Osteocyte (in vitro differentiated cells): ENCODE measurements at regions not wholly inside any gene's neighbourhood (a gene's known extent, or its start where the extent isn't known, plus 50 kb on each side); places are given as distances from the start of the nearest gene placed in this dataset.

ENCODE experiments used
- DNase-seq: peaks from one replicate; pipeline ENCODE4 v3.0.0; 2021; ENCODE audit warnings: mixed read lengths; ENCODE audit not compliant: unreplicated experiment; ENCODE audit errors: extremely low spot score
- H3K27ac Mint-ChIP-seq: one replicate; pipeline ENCODE4 v1.8.0; 2021; ENCODE audit warnings: mild to moderate bottlenecking, mixed read lengths; ENCODE audit not compliant: unreplicated experiment
- H3K27me3 Mint-ChIP-seq: one replicate; pipeline ENCODE4 v1.8.0; 2021; ENCODE audit warnings: mixed read lengths; ENCODE audit not compliant: unreplicated experiment
- H3K36me3 Mint-ChIP-seq: one replicate; pipeline ENCODE4 v1.8.0; 2021; ENCODE audit warnings: mixed read lengths; ENCODE audit not compliant: unreplicated experiment
- H3K4me1 Mint-ChIP-seq: one replicate; pipeline ENCODE4 v1.8.0; 2021; ENCODE audit warnings: mixed read lengths; ENCODE audit not compliant: unreplicated experiment
- H3K4me3 Mint-ChIP-seq: one replicate; pipeline ENCODE4 v1.8.0; 2021; ENCODE audit warnings: mild to moderate bottlenecking, moderate library complexity, mixed read lengths; ENCODE audit not compliant: unreplicated experiment
- H3K9me3 Mint-ChIP-seq: one replicate; pipeline ENCODE4 v1.8.0; 2021; ENCODE audit warnings: mixed read lengths; ENCODE audit not compliant: unreplicated experiment
- TF ChIP-seq, protein P1 (sequence below): fragments of 200-600 bp; sonication (generic); IDR thresholded peaks from 2 replicates; pipeline ENCODE4 v1.5.0; 2021; ENCODE audit warnings: antibody characterized with exemption, mild to moderate bottlenecking, moderate library complexity

DNA sequence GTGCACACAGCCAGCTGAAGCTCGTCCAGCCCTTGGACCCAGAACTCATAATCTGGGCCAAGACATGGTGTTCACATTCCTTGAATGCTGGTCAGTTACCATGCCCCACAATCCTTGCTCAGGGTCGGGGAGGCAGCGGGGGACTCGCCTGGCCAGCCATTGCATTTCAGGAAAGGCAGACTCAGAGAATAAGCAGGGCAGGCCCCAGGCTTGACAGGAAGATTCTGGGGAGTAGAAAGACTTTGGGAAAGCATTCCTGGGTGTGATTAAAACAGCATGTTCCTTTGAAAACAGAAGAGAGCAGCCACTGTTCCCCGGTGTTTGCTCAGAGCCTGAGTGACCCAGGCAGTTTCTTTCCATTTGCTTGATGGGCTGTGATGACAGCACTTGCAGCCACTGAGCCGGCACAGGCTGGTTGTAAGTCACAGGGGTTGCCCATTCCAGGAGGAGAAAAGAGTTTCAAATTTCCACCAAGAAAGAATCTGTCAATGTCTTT is 473.7 kb downstream of the TYW1 start:
- Mint-ChIP-seq H3K9me3 (peaks cover 10% of the 10 kb centered on the region), H3K27ac (no peak overlapping the region), H3K4me1 (no peaks in the 10 kb centered on the region), H3K4me3 (no peak overlapping the region), H3K36me3 (no peaks in the 10 kb centered on the region), H3K27me3 (no peaks in the 10 kb centered on the region)
- TF ChIP-seq, protein P1, sequence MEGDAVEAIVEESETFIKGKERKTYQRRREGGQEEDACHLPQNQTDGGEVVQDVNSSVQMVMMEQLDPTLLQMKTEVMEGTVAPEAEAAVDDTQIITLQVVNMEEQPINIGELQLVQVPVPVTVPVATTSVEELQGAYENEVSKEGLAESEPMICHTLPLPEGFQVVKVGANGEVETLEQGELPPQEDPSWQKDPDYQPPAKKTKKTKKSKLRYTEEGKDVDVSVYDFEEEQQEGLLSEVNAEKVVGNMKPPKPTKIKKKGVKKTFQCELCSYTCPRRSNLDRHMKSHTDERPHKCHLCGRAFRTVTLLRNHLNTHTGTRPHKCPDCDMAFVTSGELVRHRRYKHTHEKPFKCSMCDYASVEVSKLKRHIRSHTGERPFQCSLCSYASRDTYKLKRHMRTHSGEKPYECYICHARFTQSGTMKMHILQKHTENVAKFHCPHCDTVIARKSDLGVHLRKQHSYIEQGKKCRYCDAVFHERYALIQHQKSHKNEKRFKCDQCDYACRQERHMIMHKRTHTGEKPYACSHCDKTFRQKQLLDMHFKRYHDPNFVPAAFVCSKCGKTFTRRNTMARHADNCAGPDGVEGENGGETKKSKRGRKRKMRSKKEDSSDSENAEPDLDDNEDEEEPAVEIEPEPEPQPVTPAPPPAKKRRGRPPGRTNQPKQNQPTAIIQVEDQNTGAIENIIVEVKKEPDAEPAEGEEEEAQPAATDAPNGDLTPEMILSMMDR = no peak
- DNase-seq = no peak

DNA sequence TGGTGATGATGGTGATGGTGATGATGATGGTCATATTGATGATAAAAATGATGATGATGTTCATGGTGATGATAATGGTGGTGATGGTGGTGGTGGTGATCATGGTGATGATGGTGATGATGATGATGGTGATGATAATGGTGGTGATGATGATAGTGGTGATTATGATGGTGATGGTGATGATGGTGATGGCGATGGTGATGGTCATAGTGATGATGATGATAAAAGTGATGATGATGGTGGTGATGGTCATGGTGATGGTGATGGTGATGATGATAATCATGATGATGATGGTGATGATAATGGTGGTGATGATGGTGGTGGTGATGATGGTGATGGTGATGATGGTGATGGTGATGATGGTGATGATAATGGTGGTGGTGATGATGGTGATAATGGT is 478.7 kb downstream of the TYW1 start:
- no peaks in the 10 kb centered on the region for H3K36me3 Mint-ChIP-seq

DNA sequence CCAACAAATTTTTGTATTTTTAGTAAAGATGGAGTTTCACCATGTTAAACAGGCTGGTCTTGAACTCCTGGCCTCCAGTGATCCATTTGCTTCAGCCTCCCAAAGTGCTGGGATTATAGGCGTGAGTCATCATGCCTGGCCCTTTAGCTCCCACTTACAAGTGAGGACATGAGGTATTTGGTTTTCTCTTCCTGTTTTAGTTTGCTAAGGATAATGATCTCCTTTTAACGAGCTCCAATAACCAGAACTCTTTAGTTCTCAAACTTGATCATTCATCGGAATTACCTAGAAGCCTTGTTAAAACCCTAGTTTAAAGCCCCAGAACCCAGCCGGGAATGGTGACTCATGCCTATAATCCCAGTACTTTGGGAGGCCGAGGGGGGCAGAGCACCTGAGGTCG is 481.4 kb downstream of the TYW1 start:
- Mint-ChIP-seq H3K4me3 (no peak overlapping the region), H3K27me3 (no peaks in the 10 kb centered on the region), H3K4me1 (no peaks in the 10 kb centered on the region), H3K9me3 (peaks cover 5% of the 10 kb centered on the region), H3K36me3 (no peaks in the 10 kb centered on the region), H3K27ac (no peak overlapping the region)
- DNase-seq = no peak
- TF ChIP-seq, protein P1 = no peak

More for the DNA sequence above, 478.7 kb downstream of the TYW1 start:
- DNase-seq = no peak
- TF ChIP-seq, protein P1 = no peak
- Mint-ChIP-seq H3K27ac (no peak overlapping the region), H3K9me3 (peaks cover 5% of the 10 kb centered on the region), H3K27me3 (no peaks in the 10 kb centered on the region), H3K4me1 (no peaks in the 10 kb centered on the region), H3K4me3 (no peak overlapping the region)

DNA sequence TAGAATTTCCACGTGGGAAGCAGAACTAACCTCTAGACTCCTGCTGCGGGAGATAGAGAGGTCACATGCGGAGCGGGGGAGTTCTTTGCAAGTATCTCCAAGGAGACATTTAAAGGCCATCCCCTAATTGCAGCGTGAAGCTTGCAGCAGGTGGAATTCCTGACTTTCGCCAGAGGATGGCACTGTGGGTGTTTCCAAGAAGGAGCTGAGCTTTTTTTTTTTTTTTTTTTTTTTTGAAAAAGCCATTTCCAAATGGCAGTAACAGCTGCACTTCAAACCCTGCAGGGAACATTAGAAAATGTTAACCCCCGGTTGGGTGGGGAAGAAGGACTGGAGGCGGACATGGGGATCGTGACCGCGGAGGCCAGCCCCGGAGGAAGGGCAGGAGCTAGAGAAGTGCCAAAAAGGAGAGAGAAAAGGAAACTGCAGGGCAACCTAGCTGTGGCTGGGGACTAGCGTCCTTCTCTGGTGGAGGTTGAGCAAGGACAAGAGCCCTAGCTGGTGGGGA is 487.7 kb downstream of the TYW1 start:
- Mint-ChIP-seq H3K36me3 (no peaks in the 10 kb centered on the region), H3K4me3 (peak overlapping the region; percentile 67), H3K27me3 (peaks cover 4% of the 10 kb centered on the region), H3K27ac (no peak overlapping the region), H3K4me1 (peaks cover 8% of the 10 kb centered on the region), H3K9me3 (no peaks in the 10 kb centered on the region)
- TF ChIP-seq, protein P1 = peak; percentile 73
- peak; percentile 85 for DNase-seq

DNA sequence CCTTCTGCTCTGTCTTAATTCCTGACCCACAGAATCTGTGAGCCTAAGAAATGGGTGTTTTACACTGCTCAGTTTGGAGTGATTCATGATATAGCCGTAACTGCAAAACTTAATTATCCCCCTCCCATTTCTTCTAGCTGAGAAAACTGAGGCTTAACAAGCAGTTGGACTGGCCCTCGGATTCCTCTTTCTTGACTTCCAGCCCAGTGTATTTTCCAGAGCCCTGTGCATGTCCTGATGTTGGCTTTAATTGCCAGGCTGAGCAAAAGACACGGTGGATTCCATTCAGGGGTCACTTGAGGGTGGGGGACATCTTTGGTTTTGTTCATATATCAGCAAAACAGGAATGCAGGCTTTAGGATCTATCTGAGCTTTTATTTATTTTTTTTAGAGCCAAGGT is 489.8 kb downstream of the TYW1 start:
- no peaks in the 10 kb centered on the region for H3K36me3 Mint-ChIP-seq
- peaks cover 8% of the 10 kb centered on the region for H3K4me1 Mint-ChIP-seq
- TF ChIP-seq, protein P1 = no peak
- no peak overlapping the region for H3K27ac Mint-ChIP-seq
- H3K9me3 Mint-ChIP-seq = no peaks in the 10 kb centered on the region
- no peak for DNase-seq
- no peak overlapping the region for H3K4me3 Mint-ChIP-seq
- H3K27me3 Mint-ChIP-seq = peaks cover 4% of the 10 kb centered on the region
